Osteocyte (in vitro differentiated cells): ENCODE measurements at regions not wholly inside any gene's neighbourhood (a gene's known extent, or its start where the extent isn't known, plus 50 kb on each side); places are given as distances from the start of the nearest gene placed in this dataset.

ENCODE experiments used
- DNase-seq: peaks from one replicate; pipeline ENCODE4 v3.0.0; 2021; ENCODE audit warnings: mixed read lengths; ENCODE audit not compliant: unreplicated experiment; ENCODE audit errors: extremely low spot score
- H3K27ac Mint-ChIP-seq: one replicate; pipeline ENCODE4 v1.8.0; 2021; ENCODE audit warnings: mild to moderate bottlenecking, mixed read lengths; ENCODE audit not compliant: unreplicated experiment
- H3K27me3 Mint-ChIP-seq: one replicate; pipeline ENCODE4 v1.8.0; 2021; ENCODE audit warnings: mixed read lengths; ENCODE audit not compliant: unreplicated experiment
- H3K36me3 Mint-ChIP-seq: one replicate; pipeline ENCODE4 v1.8.0; 2021; ENCODE audit warnings: mixed read lengths; ENCODE audit not compliant: unreplicated experiment
- H3K4me1 Mint-ChIP-seq: one replicate; pipeline ENCODE4 v1.8.0; 2021; ENCODE audit warnings: mixed read lengths; ENCODE audit not compliant: unreplicated experiment
- H3K4me3 Mint-ChIP-seq: one replicate; pipeline ENCODE4 v1.8.0; 2021; ENCODE audit warnings: mild to moderate bottlenecking, moderate library complexity, mixed read lengths; ENCODE audit not compliant: unreplicated experiment
- H3K9me3 Mint-ChIP-seq: one replicate; pipeline ENCODE4 v1.8.0; 2021; ENCODE audit warnings: mixed read lengths; ENCODE audit not compliant: unreplicated experiment
- CTCF ChIP-seq: fragments of 200-600 bp; sonication (generic); IDR thresholded peaks from 2 replicates; pipeline ENCODE4 v1.5.0; 2021; ENCODE audit warnings: antibody characterized with exemption, mild to moderate bottlenecking, moderate library complexity

GRCh38 chr18:41768467-41768866, 186.6 kb upstream of the PIK3C3 start:
- no peak overlapping the region for H3K4me3 Mint-ChIP-seq
- H3K9me3 Mint-ChIP-seq: no peaks in the 10 kb centered on the region
- no peaks in the 10 kb centered on the region for H3K36me3 Mint-ChIP-seq
- no peak for DNase-seq
- TF ChIP-seq CTCF: no peak
- H3K27me3 Mint-ChIP-seq: peaks cover 19% of the 10 kb centered on the region
- H3K27ac Mint-ChIP-seq: no peak overlapping the region
- no peaks in the 10 kb centered on the region for H3K4me1 Mint-ChIP-seq

- DNase-seq: no peak
- Mint-ChIP-seq H3K4me1 (no peaks in the 10 kb centered on the region), H3K27me3 (peaks cover 14% of the 10 kb centered on the region), H3K36me3 (no peaks in the 10 kb centered on the region), H3K9me3 (no peaks in the 10 kb centered on the region), H3K27ac (no peak overlapping the region), H3K4me3 (no peak overlapping the region)
- peak; percentile 35 for TF ChIP-seq CTCF
Measured at GRCh38 chr18:41767960-41768359, 187.1 kb upstream of the PIK3C3 start.

GRCh38 chr18:41765460-41765859, 189.6 kb upstream of the PIK3C3 start:
- H3K4me3 Mint-ChIP-seq: no peak overlapping the region
- no peak overlapping the region for H3K27ac Mint-ChIP-seq
- no peak for DNase-seq
- H3K27me3 Mint-ChIP-seq: no peaks in the 10 kb centered on the region
- H3K36me3 Mint-ChIP-seq: no peaks in the 10 kb centered on the region
- no peaks in the 10 kb centered on the region for H3K9me3 Mint-ChIP-seq
- peaks cover 14% of the 10 kb centered on the region for H3K4me1 Mint-ChIP-seq
- TF ChIP-seq CTCF: no peak

- H3K9me3 Mint-ChIP-seq: no peaks in the 10 kb centered on the region
- H3K36me3 Mint-ChIP-seq: no peaks in the 10 kb centered on the region
- TF ChIP-seq CTCF: no peak
- no peak overlapping the region for H3K4me3 Mint-ChIP-seq
- no peak for DNase-seq
- no peaks in the 10 kb centered on the region for H3K27me3 Mint-ChIP-seq
- H3K4me1 Mint-ChIP-seq: peaks cover 14% of the 10 kb centered on the region
- H3K27ac Mint-ChIP-seq: no peak overlapping the region
Measured at GRCh38 chr18:41763361-41763760, 191.7 kb upstream of the PIK3C3 start.

GRCh38 chr18:41761333-41762018, 193.6 kb upstream of the PIK3C3 start:
- no peaks in the 10 kb centered on the region for H3K36me3 Mint-ChIP-seq
- no peak overlapping the region for H3K4me3 Mint-ChIP-seq
- no peak for DNase-seq
- no peak overlapping the region for H3K27ac Mint-ChIP-seq
- no peaks in the 10 kb centered on the region for H3K27me3 Mint-ChIP-seq
- H3K9me3 Mint-ChIP-seq: no peaks in the 10 kb centered on the region
- H3K4me1 Mint-ChIP-seq: peaks cover 14% of the 10 kb centered on the region
- TF ChIP-seq CTCF: no peak
